Right lobe of liver (tissue), 4 donors: ENCODE measurements at regions not wholly inside any gene's neighbourhood (a gene's known extent, or its start where the extent isn't known, plus 50 kb on each side); places are given as distances from the start of the nearest gene placed in this dataset.
"Not testable (repeated sequence)": the region's sequence is repeated elsewhere in the genome, so short reads cannot be mapped to it uniquely, and the experiment has no call there.

Experiments
- POLR2A ChIP-seq: fragments of 450-650 bp; IDR thresholded peaks from one replicate; pipeline ENCODE4 v1.6.1; 2017; ENCODE audit warnings: antibody characterized with exemption, mild to moderate bottlenecking
- TF ChIP-seq, protein P1 (sequence below), 4 donors: fragments of 200-600 bp in 3 of 4; fragments of 450-650 bp in 1 of 4; IDR thresholded peaks; one replicate each; pipeline versions ENCODE4 v1.5.1 to v1.8.0; 2016 to 2022; ENCODE audit warnings: antibody characterized with exemption in 4 of 4, mild to moderate bottlenecking in 2 of 4
- donor health status: DM: no; HTN: no; CAD: no.
- donor health status: DM: no; HTN: no; CAD: no.
- donor health status: DM: no; HTN: yes; CAD: no.

DNA sequence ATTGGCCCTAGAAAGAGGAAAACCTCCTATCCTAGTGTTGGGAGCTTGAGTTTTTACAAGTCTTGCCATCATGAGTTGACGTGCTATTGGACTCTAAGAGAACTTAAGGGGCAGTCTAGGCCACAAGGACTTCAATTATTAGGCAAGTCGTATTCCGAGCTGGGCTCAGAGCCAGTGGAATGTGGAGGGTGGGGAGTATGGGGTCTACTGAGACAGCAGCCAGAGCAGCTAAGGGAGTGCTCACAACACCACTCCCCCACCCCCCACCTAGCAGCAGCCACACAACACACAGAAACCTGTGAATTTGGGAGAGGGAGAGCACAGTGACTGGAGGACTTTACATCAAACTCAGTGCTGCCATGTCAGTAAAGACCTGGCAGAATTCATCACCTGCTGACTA is 62.0 kb upstream of the ZNG1F start:
- TF ChIP-seq, protein P1, sequence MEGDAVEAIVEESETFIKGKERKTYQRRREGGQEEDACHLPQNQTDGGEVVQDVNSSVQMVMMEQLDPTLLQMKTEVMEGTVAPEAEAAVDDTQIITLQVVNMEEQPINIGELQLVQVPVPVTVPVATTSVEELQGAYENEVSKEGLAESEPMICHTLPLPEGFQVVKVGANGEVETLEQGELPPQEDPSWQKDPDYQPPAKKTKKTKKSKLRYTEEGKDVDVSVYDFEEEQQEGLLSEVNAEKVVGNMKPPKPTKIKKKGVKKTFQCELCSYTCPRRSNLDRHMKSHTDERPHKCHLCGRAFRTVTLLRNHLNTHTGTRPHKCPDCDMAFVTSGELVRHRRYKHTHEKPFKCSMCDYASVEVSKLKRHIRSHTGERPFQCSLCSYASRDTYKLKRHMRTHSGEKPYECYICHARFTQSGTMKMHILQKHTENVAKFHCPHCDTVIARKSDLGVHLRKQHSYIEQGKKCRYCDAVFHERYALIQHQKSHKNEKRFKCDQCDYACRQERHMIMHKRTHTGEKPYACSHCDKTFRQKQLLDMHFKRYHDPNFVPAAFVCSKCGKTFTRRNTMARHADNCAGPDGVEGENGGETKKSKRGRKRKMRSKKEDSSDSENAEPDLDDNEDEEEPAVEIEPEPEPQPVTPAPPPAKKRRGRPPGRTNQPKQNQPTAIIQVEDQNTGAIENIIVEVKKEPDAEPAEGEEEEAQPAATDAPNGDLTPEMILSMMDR (IDR thresholded peaks at IDR 0.05), result not testable (repeated sequence)
- TF ChIP-seq POLR2A, result not testable (repeated sequence)
